ENCODE measurements at regions not wholly inside any gene's neighbourhood (a gene's known extent, or its start where the extent isn't known, plus 50 kb on each side); places are given as distances from the start of the nearest gene placed in this dataset.

- POLR2A ChIA-PET: no interaction called here
- Histone ChIP-seq H4K20me1 (ENCODE audit: insufficient read depth) (no peaks in the 10 kb centered on the region), H2AFZ (ENCODE audit: low read depth, low read length, poor library complexity, severe bottlenecking) (no peak overlapping the region), H3K9me3 (ENCODE audit: control insufficient read depth in 1 of 2, insufficient read depth in 1 of 2, low read depth in 1 of 2, low read length in 2 of 2) (no peaks in the 10 kb centered on the region), H3K36me3 (ENCODE audit: control insufficient read depth in 1 of 2, insufficient read depth in 2 of 2, low read length in 2 of 2) (no peaks in the 10 kb centered on the region), H3K9ac (ENCODE audit: low read length) (no peak overlapping the region), H3K4me1 (ENCODE audit: control insufficient read depth in 1 of 2, insufficient read depth in 2 of 2, low read length in 2 of 2) (no peaks in the 10 kb centered on the region), H3K79me2 (ENCODE audit: insufficient read depth, low read length) (no peaks in the 10 kb centered on the region), H3K27ac (ENCODE audit: low read depth, low read length) (no peak overlapping the region), H3K4me3 (replicated peaks in 1 of 2; ENCODE audit: low read depth in 1 of 2, low read length in 2 of 2) (no peak overlapping the region), H3K4me2 (ENCODE audit: low read length) (no peak overlapping the region), H3K9me2 (ENCODE audit: insufficient read depth) (no peaks in the 10 kb centered on the region), H3K27me3 (ENCODE audit: insufficient read depth, low read length) (peaks cover 1% of the 10 kb centered on the region; the same call in 1 of the 2 replicates)
- BruUV-seq (replicated peaks): no TSS peak
- no peak for TF ChIP-seq POLR2A (IDR thresholded peaks at IDR 0.05; ENCODE audit: borderline replicate concordance, extremely low read depth, insufficient read depth, insufficient read length)
- TF ChIP-seq ZFX (IDR thresholded peaks at IDR 0.05): no peak
- no peak for TF ChIP-seq RAD21 (IDR thresholded peaks at IDR 0.05; ENCODE audit: low read depth)
- no peak for TF ChIP-seq ELF1 (IDR thresholded peaks at IDR 0.05; ENCODE audit: borderline replicate concordance, low read depth)
- no peak for TF ChIP-seq MAX (IDR thresholded peaks at IDR 0.05)
- no peak for TF ChIP-seq POLR2AphosphoS5 (IDR thresholded peaks at IDR 0.05; ENCODE audit: low read depth, low read length)
- TF ChIP-seq EZH2phosphoT487 (IDR thresholded peaks at IDR 0.05; ENCODE audit: borderline replicate concordance): no peak
- no peak for TF ChIP-seq YY1 (IDR thresholded peaks at IDR 0.05; ENCODE audit: extremely low read depth, insufficient replicate concordance, low read depth, low read length)
- TF ChIP-seq ZBTB33 (IDR thresholded peaks at IDR 0.05; ENCODE audit: extremely low read depth, insufficient replicate concordance, low read length): no peak
- RAD21 ChIA-PET (ENCODE audit: low non-redundant PET in 1 of 2, low total read pairs in 2 of 2, uncharacterized antibody in 2 of 2, unreplicated experiment in 2 of 2): no interaction called here
- CTCF ChIA-PET: no interaction called here
- ATAC-seq (no peak), DNase-seq (ENCODE audit: low read depth, low spot score) (no peak)
- intact Hi-C loops (cut with micrococcal nuclease): no loop called here
Measured at GRCh38 chr7:132681951-132682350, 105.7 kb upstream of the PLXNA4 start.

GRCh38 chr7:132680590-132680989 lies 104.3 kb upstream of the PLXNA4 start:
- no peaks in the 10 kb centered on the region for H3K9me2 ChIP-seq (ENCODE audit: insufficient read depth)
- CTCF ChIA-PET: no interaction called here
- H3K9me3 ChIP-seq (ENCODE audit: control insufficient read depth in 1 of 2, insufficient read depth in 1 of 2, low read depth in 1 of 2, low read length in 2 of 2): no peaks in the 10 kb centered on the region
- ATAC-seq (no peak), DNase-seq (ENCODE audit: low read depth, low spot score) (no peak)
- POLR2A ChIA-PET: no interaction called here
- no TSS peak for BruUV-seq (replicated peaks)
- H3K27me3 ChIP-seq (ENCODE audit: insufficient read depth, low read length): no peaks in the 10 kb centered on the region; the same call in 1 of the 2 replicates
- no peak overlapping the region for H3K27ac ChIP-seq (ENCODE audit: low read depth, low read length)
- H2AFZ ChIP-seq (ENCODE audit: low read depth, low read length, poor library complexity, severe bottlenecking): no peak overlapping the region
- no peaks in the 10 kb centered on the region for H3K79me2 ChIP-seq (ENCODE audit: insufficient read depth, low read length)
- RAD21 ChIA-PET (ENCODE audit: low non-redundant PET in 1 of 2, low total read pairs in 2 of 2, uncharacterized antibody in 2 of 2, unreplicated experiment in 2 of 2): no interaction called here
- no peak overlapping the region for H3K4me3 ChIP-seq (replicated peaks in 1 of 2; ENCODE audit: low read depth in 1 of 2, low read length in 2 of 2)
- H3K4me1 ChIP-seq (ENCODE audit: control insufficient read depth in 1 of 2, insufficient read depth in 2 of 2, low read length in 2 of 2): no peaks in the 10 kb centered on the region
- H3K4me2 ChIP-seq (ENCODE audit: low read length): no peak overlapping the region
- H4K20me1 ChIP-seq (ENCODE audit: insufficient read depth): no peaks in the 10 kb centered on the region
- H3K36me3 ChIP-seq (ENCODE audit: control insufficient read depth in 1 of 2, insufficient read depth in 2 of 2, low read length in 2 of 2): no peaks in the 10 kb centered on the region
- H3K9ac ChIP-seq (ENCODE audit: low read length): no peak overlapping the region
- intact Hi-C loops (cut with micrococcal nuclease): no loop called here
- TF ChIP-seq ZFX (IDR thresholded peaks at IDR 0.05) (no peak), RAD21 (IDR thresholded peaks at IDR 0.05; ENCODE audit: low read depth) (no peak), REST (IDR thresholded peaks at IDR 0.05; ENCODE audit: low read depth) (no peak), CEBPB (IDR thresholded peaks at IDR 0.05; ENCODE audit: low read depth) (no peak), EZH2phosphoT487 (IDR thresholded peaks at IDR 0.05; ENCODE audit: borderline replicate concordance) (no peak), POLR2A (IDR thresholded peaks at IDR 0.05; ENCODE audit: borderline replicate concordance, extremely low read depth, insufficient read depth, insufficient read length) (no peak), EZH2 (IDR thresholded peaks at IDR 0.05) (no peak), TCF7L2 (IDR thresholded peaks at IDR 0.05; ENCODE audit: borderline replicate concordance, extremely low read depth, insufficient read depth, insufficient read length) (no peak)
